Posterior cingulate gyrus (tissue), 11 donors: ENCODE measurements at regions not wholly inside any gene's neighbourhood (a gene's known extent, or its start where the extent isn't known, plus 50 kb on each side); places are given as distances from the start of the nearest gene placed in this dataset.

Experiments
- DNase-seq, 10 donors: peaks; one replicate each; pipeline versions ENCODE4 v3.0.0 to v3.0.0-alpha.2; 2020 to 2021; ENCODE audit warnings: mixed read lengths in 3 of 10
- intact Hi-C: fragments of 100-400 bp; cut with DNase I; formaldehyde crosslinking; loops from one replicate; pipeline ENCODE4 v1.15.1; 2023

- no peak for DNase-seq
- intact Hi-C loops: no loop called here
Observed at GRCh38 chr14:97724265-97724731, 927.1 kb downstream of the VRK1 start.

- intact Hi-C loops: no loop called here
- DNase-seq: no peak
Observed at GRCh38 chr14:97726676-97727075, 929.5 kb downstream of the VRK1 start.

- DNase-seq: no peak
- intact Hi-C loops: no loop called here
Observed at GRCh38 chr14:97730706-97731105, 933.5 kb downstream of the VRK1 start.

DNA sequence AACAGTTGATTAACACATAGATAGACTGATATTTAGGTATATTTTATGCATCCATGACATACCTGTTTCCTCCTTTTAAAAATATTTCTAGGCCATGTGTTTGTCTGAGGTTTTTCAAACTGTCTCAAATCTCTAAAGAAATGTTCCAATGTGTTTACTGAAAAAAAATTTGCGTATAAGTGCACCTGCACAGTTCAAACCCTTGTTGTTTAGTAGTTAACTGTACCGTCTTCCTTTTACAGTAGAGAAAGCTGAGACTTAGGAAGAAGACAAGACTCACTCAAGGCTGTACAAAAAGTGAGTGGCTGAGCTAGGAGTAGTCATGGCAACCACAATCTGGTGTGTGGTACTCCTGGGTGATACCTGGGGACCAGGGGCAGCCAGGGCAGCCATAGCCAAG is 934.6 kb downstream of the VRK1 start:
- no peak for DNase-seq

GRCh38 chr14:97747316-97747715 is 950.1 kb downstream of the VRK1 start:
- DNase-seq: no peak
- intact Hi-C loops: no loop called here

More for the DNA sequence above, 934.6 kb downstream of the VRK1 start:
- intact Hi-C loops: no loop called here

DNA sequence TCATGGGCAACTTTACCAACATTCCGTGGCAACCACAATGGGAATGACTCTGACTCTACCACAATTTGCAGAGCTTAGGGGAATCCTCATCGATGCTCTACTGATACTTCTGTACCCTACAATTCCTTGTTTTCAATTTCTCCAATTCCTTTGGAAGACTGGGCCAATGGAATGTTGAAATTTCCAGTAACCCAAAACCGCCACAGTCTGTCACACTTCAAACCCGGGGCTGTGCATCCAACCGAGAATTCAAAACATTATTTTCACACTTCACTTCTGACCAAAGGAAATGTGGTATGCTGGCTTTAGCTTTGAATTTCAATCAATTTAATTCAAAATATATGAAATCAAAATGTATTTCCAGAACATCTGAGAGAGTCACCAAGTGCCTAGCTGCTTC is 951.4 kb downstream of the VRK1 start:
- DNase-seq: no peak
- intact Hi-C loops: no loop called here

GRCh38 chr14:97757491-97757890 is 960.3 kb downstream of the VRK1 start:
- intact Hi-C loops: no loop called here
- DNase-seq: no peak

DNA sequence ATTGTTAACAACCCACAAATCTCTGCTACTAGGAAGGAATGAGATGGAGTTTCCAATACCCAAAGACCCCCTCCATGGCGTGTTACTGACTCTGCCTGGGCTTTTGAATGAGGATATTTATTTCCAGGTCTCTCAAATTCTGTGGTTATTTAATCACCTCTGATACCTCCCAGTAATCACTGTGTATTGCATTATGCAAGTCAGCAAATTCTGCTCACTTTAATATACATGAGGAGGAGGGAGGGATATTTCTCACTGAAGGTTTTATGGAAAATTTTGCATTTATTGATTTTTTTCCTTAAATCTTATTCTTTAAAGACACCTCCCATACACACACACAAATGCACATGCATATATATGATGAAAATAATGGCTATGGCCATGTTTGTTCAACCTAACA is 962.9 kb downstream of the VRK1 start:
- no peak for DNase-seq
- intact Hi-C loops: no loop called here

- intact Hi-C loops: no loop called here
- no peak for DNase-seq
Observed at GRCh38 chr14:97762386-97762785, 965.2 kb downstream of the VRK1 start.

- intact Hi-C loops: no loop called here
- DNase-seq: no peak
Observed at GRCh38 chr14:97771340-97772045, 974.3 kb downstream of the VRK1 start.

DNA sequence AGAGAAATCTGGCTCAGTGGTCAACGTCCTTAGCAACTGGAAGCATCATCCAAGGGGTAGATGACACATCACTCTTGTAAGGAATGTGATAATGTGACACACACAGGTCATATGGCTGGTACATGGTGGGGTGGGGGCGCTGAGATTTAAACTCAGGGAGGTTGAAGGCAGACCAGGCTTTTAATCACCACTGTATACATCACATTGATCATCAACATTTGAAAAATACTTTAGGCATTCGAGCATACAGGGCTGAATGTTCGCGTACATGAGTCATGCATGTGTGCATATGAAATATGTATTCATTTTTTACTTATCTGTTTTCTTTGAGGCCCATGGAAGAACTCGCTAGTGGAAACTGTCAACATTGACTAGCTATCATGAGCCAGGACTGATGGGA is 976.4 kb downstream of the VRK1 start:
- no peak for DNase-seq
- intact Hi-C loops: no loop called here

DNA sequence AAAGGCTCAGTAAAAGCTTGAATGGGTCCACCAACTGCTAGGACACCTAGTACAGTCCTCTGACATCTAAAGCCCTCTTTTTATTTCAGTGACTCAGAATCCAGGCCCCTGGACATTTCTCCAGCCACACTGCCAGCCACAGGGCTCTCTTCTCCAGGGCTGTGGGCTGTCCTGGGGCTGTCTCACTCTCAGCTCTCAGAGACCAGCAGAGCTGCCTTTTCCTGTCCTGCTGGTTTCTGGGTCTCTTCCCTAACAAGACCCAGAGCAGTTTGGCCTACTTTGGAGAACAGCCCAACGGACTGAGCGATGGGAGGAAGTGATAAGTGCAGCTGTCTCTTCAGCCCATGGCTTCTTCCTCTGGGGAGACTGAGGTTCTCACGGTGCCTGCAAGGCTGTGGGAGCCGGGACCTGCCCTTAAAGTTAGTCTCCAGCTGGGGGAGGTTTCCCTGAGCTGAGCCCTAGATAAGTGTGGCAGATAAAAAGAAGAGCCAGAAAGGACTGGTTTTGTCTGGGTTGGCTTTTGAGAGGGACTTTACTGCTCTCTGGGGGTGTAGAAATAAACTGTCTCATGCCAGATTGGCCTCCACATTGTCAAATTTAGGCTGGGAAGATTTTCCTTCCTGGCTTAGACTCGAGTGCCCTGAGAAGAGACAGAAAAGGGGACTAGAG is 979.8 kb downstream of the VRK1 start:
- no peak for DNase-seq
- intact Hi-C loops: no loop called here

DNA sequence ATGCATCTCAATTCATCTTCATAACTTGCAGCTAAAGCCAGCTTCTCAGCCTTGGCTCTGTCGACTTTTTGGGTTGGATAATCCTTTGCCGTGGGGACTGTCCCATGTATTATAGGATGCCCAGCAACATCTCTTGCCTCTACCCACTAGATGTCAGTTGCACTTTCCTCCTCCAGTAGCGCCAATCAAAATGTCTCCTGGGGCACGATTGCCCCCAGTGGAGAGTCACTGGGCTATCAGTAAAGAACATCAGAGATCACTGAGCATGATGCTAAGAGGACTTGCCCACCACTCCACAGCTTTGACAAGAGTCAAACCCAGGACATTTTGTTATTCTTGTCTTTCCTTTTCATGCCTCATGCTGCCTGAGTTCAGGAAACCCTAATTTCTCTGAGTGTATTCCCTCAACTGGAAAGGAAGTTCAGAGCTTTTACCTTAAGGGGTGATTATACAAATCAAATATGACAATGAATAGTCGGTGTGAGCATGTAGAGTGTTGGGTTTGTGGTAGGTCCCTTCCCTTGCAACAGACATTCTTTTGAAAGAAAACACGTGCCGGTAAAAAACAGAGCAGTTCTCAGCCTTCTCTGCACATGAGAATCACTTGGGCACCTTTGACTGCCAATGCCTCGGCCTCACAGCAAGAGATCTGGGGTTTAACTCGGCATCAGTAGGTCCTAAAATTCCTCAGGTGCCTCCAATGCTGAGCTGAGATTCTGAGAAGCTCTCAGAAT is 980.6 kb downstream of the VRK1 start:
- DNase-seq: no peak
- intact Hi-C loops: no loop called here

DNA sequence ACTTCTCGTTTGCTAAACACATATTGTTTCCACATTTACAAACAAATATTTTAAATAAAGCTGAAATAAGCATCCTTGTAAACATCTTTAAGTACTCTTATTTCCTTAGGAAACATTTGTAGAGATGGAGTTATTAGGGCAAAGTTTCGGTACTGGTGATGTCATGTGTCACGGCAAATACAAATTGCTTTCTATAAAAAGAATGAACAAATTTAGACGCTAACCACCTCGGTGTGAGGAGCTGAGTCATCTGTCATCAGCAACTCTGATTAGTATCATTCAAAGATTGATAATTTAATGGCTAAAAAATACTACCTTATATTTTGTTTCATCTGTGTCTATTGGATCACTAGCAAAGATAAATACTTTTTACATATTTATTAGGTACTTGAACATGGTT is 982.0 kb downstream of the VRK1 start:
- DNase-seq: no peak
- intact Hi-C loops: no loop called here

DNA sequence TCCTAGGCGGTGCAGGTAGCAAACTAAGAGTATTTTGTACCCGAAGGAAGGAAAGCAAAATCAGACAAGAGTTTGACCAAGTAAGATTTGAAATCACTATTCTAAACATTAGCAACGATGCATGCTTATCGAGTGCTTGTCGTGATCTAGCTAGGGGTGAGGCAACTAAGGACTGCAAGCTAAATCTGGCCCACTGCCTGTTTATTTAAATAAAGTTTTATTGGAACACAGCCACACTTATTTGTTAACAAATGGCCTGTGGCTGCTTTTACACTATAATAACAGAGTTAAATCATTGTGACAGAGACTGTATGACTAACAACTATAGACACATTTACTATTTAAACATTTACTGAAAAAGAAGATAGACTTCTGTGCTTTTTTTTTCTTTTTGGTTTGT is 983.6 kb downstream of the VRK1 start:
- no peak for DNase-seq
- intact Hi-C loops: no loop called here

GRCh38 chr14:97781961-97782360 is 984.8 kb downstream of the VRK1 start:
- intact Hi-C loops: no loop called here
- no peak for DNase-seq

DNA sequence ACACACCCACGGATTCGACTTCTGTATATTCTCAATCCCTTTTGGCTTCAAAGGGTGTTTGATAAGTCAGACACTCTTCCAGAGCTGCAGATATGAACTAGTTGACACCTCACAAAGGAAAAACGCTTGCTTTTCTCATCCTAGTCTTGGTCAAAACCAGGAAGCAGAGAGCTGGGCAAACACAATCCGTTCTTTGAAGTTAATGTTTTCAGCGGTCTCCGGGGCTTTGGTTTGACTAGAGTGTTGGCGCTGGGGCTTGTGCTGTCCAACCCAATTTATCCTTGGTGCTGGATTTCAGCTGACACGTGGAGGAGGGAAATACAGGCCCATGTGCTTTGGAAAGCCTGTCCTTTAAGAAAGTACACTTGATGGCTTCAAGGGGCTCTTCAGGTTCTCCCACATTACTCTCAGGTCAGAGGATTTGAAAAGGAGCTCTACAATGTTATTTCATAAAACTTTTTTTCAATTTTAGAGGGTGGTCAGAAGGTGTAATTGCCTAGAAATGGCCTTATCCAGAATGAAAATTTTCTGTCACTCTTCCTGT is 985.8 kb downstream of the VRK1 start:
- no peak for DNase-seq
- intact Hi-C loops: no loop called here

- intact Hi-C loops: no loop called here
- DNase-seq: no peak
Observed at GRCh38 chr14:97785495-97785894, 988.3 kb downstream of the VRK1 start.

DNA sequence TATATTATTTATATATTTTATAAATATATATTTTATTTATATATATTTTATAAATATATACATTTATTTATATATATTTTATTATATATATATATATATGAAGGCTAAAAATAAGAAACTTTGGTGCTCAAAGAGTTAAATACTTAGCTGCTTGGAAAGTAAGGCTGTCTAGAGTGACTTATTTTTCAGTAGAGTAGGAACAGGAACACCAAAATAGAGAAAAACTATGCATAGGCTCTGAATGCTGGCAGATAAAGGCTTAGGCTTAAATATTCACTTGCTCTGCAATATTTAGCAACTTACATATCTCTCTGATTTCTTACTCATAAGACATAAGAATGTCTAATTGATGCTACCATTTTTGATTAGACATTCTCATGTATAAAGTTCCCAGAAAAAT is 991.2 kb downstream of the VRK1 start:
- intact Hi-C loops: no loop called here
- DNase-seq: no peak

- intact Hi-C loops: no loop called here
- DNase-seq: no peak
Observed at GRCh38 chr14:97788846-97789526, 991.8 kb downstream of the VRK1 start.

GRCh38 chr14:97791072-97791471 is 993.9 kb downstream of the VRK1 start:
- intact Hi-C loops: no loop called here
- no peak for DNase-seq
